ENCODE measurements at regions not wholly inside any gene's neighbourhood (a gene's known extent, or its start where the extent isn't known, plus 50 kb on each side); places are given as distances from the start of the nearest gene placed in this dataset.

- no peak overlapping the region for H3K27ac ChIP-seq (ENCODE audit: insufficient read depth, low read length)
- H3K4me2 ChIP-seq (ENCODE audit: extremely low read depth, insufficient read depth, low read length): no peak overlapping the region
- no peaks in the 10 kb centered on the region for H3K4me1 ChIP-seq (ENCODE audit: control insufficient read depth, extremely low read depth, insufficient read depth, low read length)
- no peak overlapping the region for H3K9ac ChIP-seq (ENCODE audit: insufficient read depth, low read length)
- no peak for DNase-seq (ENCODE audit: low read depth in 2 of 2)
- H3K4me3 ChIP-seq (replicated peaks in 1 of 4; ENCODE audit: control extremely low read depth in 1 of 4, insufficient read depth in 1 of 4, low read depth in 3 of 4, low read length in 4 of 4): no peak overlapping the region
- TF ChIP-seq CTCF (conservative IDR thresholded peaks at IDR 0.05 in 1 of 2, IDR thresholded peaks at IDR 0.05 in 1 of 2; ENCODE audit: low read depth in 1 of 2, low read length in 2 of 2) (no peak), EZH2 (IDR thresholded peaks at IDR 0.05; ENCODE audit: low read length, missing control alignments) (no peak)
- no peaks in the 10 kb centered on the region for H4K20me1 ChIP-seq (ENCODE audit: control insufficient read depth, extremely low read depth, insufficient read depth, low read length)
- H2AFZ ChIP-seq (ENCODE audit: low read length): no peak overlapping the region
- H3K36me3 ChIP-seq (ENCODE audit: control insufficient read depth, insufficient read depth, low read length): no peaks in the 10 kb centered on the region
- H3K79me2 ChIP-seq (ENCODE audit: control insufficient read depth, insufficient read depth, low read length): no peaks in the 10 kb centered on the region
- peaks cover 17% of the 10 kb centered on the region for H3K27me3 ChIP-seq (ENCODE audit: control insufficient read depth, insufficient read depth, low read length)
- H3K9me3 ChIP-seq (ENCODE audit: control insufficient read depth, insufficient read depth, low read depth, low read length): no peaks in the 10 kb centered on the region
Observed at GRCh38 chr14:65824978-65825299, 412.4 kb downstream of the FUT8 start.

- H3K9ac ChIP-seq (ENCODE audit: insufficient read depth, low read length): no peak overlapping the region
- no peaks in the 10 kb centered on the region for H4K20me1 ChIP-seq (ENCODE audit: control insufficient read depth, extremely low read depth, insufficient read depth, low read length)
- H3K4me1 ChIP-seq (ENCODE audit: control insufficient read depth, extremely low read depth, insufficient read depth, low read length): no peaks in the 10 kb centered on the region
- H3K27ac ChIP-seq (ENCODE audit: insufficient read depth, low read length): no peak overlapping the region
- no peak overlapping the region for H3K4me2 ChIP-seq (ENCODE audit: extremely low read depth, insufficient read depth, low read length)
- H3K79me2 ChIP-seq (ENCODE audit: control insufficient read depth, insufficient read depth, low read length): no peaks in the 10 kb centered on the region
- TF ChIP-seq CTCF (conservative IDR thresholded peaks at IDR 0.05 in 1 of 2, IDR thresholded peaks at IDR 0.05 in 1 of 2; ENCODE audit: low read depth in 1 of 2, low read length in 2 of 2) (no peak), EZH2 (IDR thresholded peaks at IDR 0.05; ENCODE audit: low read length, missing control alignments) (no peak)
- H3K27me3 ChIP-seq (ENCODE audit: control insufficient read depth, insufficient read depth, low read length): peaks cover 17% of the 10 kb centered on the region
- H3K36me3 ChIP-seq (ENCODE audit: control insufficient read depth, insufficient read depth, low read length): no peaks in the 10 kb centered on the region
- no peaks in the 10 kb centered on the region for H3K9me3 ChIP-seq (ENCODE audit: control insufficient read depth, insufficient read depth, low read depth, low read length)
- H3K4me3 ChIP-seq (replicated peaks in 1 of 4; ENCODE audit: control extremely low read depth in 1 of 4, insufficient read depth in 1 of 4, low read depth in 3 of 4, low read length in 4 of 4): no peak overlapping the region
- no peak overlapping the region for H2AFZ ChIP-seq (ENCODE audit: low read length)
- DNase-seq (ENCODE audit: low read depth in 2 of 2): no peak
Observed at GRCh38 chr14:65826946-65827345, 414.4 kb downstream of the FUT8 start.

GRCh38 chr14:65827520-65827919, 415.0 kb downstream of the FUT8 start:
- Histone ChIP-seq H4K20me1 (ENCODE audit: control insufficient read depth, extremely low read depth, insufficient read depth, low read length) (no peaks in the 10 kb centered on the region), H3K4me2 (ENCODE audit: extremely low read depth, insufficient read depth, low read length) (no peak overlapping the region), H2AFZ (ENCODE audit: low read length) (no peak overlapping the region), H3K36me3 (ENCODE audit: control insufficient read depth, insufficient read depth, low read length) (no peaks in the 10 kb centered on the region), H3K27ac (ENCODE audit: insufficient read depth, low read length) (no peak overlapping the region), H3K27me3 (ENCODE audit: control insufficient read depth, insufficient read depth, low read length) (peaks cover 17% of the 10 kb centered on the region), H3K4me3 (replicated peaks in 1 of 4; ENCODE audit: control extremely low read depth in 1 of 4, insufficient read depth in 1 of 4, low read depth in 3 of 4, low read length in 4 of 4) (no peak overlapping the region), H3K9ac (ENCODE audit: insufficient read depth, low read length) (no peak overlapping the region), H3K4me1 (ENCODE audit: control insufficient read depth, extremely low read depth, insufficient read depth, low read length) (no peaks in the 10 kb centered on the region), H3K9me3 (ENCODE audit: control insufficient read depth, insufficient read depth, low read depth, low read length) (no peaks in the 10 kb centered on the region), H3K79me2 (ENCODE audit: control insufficient read depth, insufficient read depth, low read length) (no peaks in the 10 kb centered on the region)
- DNase-seq (ENCODE audit: low read depth in 2 of 2): no peak
- TF ChIP-seq EZH2 (IDR thresholded peaks at IDR 0.05; ENCODE audit: low read length, missing control alignments): no peak
- TF ChIP-seq CTCF (conservative IDR thresholded peaks at IDR 0.05 in 1 of 2, IDR thresholded peaks at IDR 0.05 in 1 of 2; ENCODE audit: low read depth in 1 of 2, low read length in 2 of 2): no peak

Measured in fibroblast of lung (primary cell).